HepG2 (cell line): ENCODE measurements at regions not wholly inside any gene's neighbourhood (a gene's known extent, or its start where the extent isn't known, plus 50 kb on each side); places are given as distances from the start of the nearest gene placed in this dataset.

Source experiments
- DPF2 ChIP-seq: sonication (generic); formaldehyde crosslinking; IDR thresholded peaks from 2 replicates; pipeline ENCODE4 v1.4.0; 2020; ENCODE audit warnings: mild to moderate bottlenecking, low read depth, missing genetic modification reagents, borderline replicate concordance
- EZH2 ChIP-seq: conservative IDR thresholded peaks from 2 replicates; pipeline ENCODE4 v1.6.1; 2012; ENCODE audit warnings: mild to moderate bottlenecking, low read depth, low read length, moderate library complexity
- HIVEP1 ChIP-seq: sonication (generic); formaldehyde crosslinking; IDR thresholded peaks from 2 replicates; pipeline ENCODE4 v1.4.0; 2020; ENCODE audit warnings: mild to moderate bottlenecking, missing genetic modification reagents
- HMG20A ChIP-seq: IDR thresholded peaks from 2 replicates; pipeline ENCODE4 v1.6.1; 2016; ENCODE audit warnings: borderline replicate concordance
- HOXA5 ChIP-seq: sonication (generic); formaldehyde crosslinking; IDR thresholded peaks from 2 replicates; pipeline ENCODE4 v1.4.0; 2020; ENCODE audit warnings: missing genetic modification reagents
- IRX3 ChIP-seq: sonication (generic); formaldehyde crosslinking; IDR thresholded peaks from 2 replicates; pipeline ENCODE4 v1.8.1; 2023; ENCODE audit warnings: mild to moderate bottlenecking, low read depth, missing genetic modification reagents, borderline replicate concordance
- KLF16 ChIP-seq, 2 experiments: sonication (generic) in 1 of 2; formaldehyde crosslinking in 1 of 2; IDR thresholded peaks; 2 replicates each; pipeline versions ENCODE4 v1.6.1 to v1.8.0; 2016 to 2023; ENCODE audit warnings: missing genetic modification reagents in 2 of 2, missing compliant biosample characterization in 1 of 2
- MEF2D ChIP-seq: sonication (generic); formaldehyde crosslinking; IDR thresholded peaks from 2 replicates; pipeline ENCODE4 v1.5.1; 2020; ENCODE audit warnings: mild to moderate bottlenecking, missing genetic modification reagents
- MLLT10 ChIP-seq: sonication (generic); formaldehyde crosslinking; IDR thresholded peaks from 2 replicates; pipeline ENCODE4 v1.4.0; 2020; ENCODE audit warnings: missing genetic modification reagents
- NR3C1 ChIP-seq: sonication (generic); formaldehyde crosslinking; IDR thresholded peaks from 2 replicates; pipeline ENCODE4 v1.4.0; 2020; ENCODE audit warnings: missing genetic modification reagents
- REST ChIP-seq, 2 experiments: IDR thresholded peaks; 2 replicates each; pipeline ENCODE4 v1.6.1; 2011 to 2012; ENCODE audit warnings: low read length in 2 of 2, borderline replicate concordance in 1 of 2, low read depth in 1 of 2, mild to moderate bottlenecking in 1 of 2, moderate library complexity in 1 of 2
- RFX5 ChIP-seq: IDR thresholded peaks from 2 replicates; pipeline ENCODE4 v1.6.1; 2011; ENCODE audit warnings: low read depth, low read length, improper control_type of control experiment
- RNF2 ChIP-seq: fragments of 450-650 bp; conservative IDR thresholded peaks from 2 replicates; pipeline ENCODE4 v1.6.1; 2016; ENCODE audit warnings: low read depth
- SMAD1 ChIP-seq: sonication (generic); formaldehyde crosslinking; IDR thresholded peaks from 2 replicates; pipeline ENCODE4 v1.4.0; 2020; ENCODE audit warnings: missing genetic modification reagents, low read depth, mild to moderate bottlenecking, borderline replicate concordance
- SMAD3 ChIP-seq: sonication (generic); formaldehyde crosslinking; IDR thresholded peaks from 2 replicates; pipeline ENCODE4 v1.4.0; 2020; ENCODE audit warnings: missing genetic modification reagents
- SNRNP70 ChIP-seq: fragments of 200-400 bp; formaldehyde crosslinking; IDR thresholded peaks from 2 replicates; pipeline ENCODE4 v1.6.1; 2017; ENCODE audit warnings: mild to moderate bottlenecking, low read depth, low read length, moderate library complexity
- STAG1 ChIP-seq: sonication (generic); formaldehyde crosslinking; IDR thresholded peaks from 2 replicates; pipeline ENCODE4 v1.4.0; 2020; ENCODE audit warnings: missing genetic modification reagents
- TBL1XR1 ChIP-seq: fragments of 150-350 bp; IDR thresholded peaks from 2 replicates; pipeline ENCODE4 v1.6.1; 2014; ENCODE audit warnings: borderline replicate concordance, low read length; ENCODE audit not compliant: partially characterized antibody
- ZBTB34 ChIP-seq: sonication (generic); formaldehyde crosslinking; IDR thresholded peaks from 2 replicates; pipeline ENCODE4 v1.8.0; 2022; ENCODE audit warnings: mild to moderate bottlenecking, missing genetic modification reagents
- ZBTB38 ChIP-seq: sonication (generic); formaldehyde crosslinking; IDR thresholded peaks from 2 replicates; pipeline ENCODE4 v1.5.1; 2020; ENCODE audit warnings: mild to moderate bottlenecking, missing genetic modification reagents
- ZNF296 ChIP-seq: sonication (generic); formaldehyde crosslinking; conservative IDR thresholded peaks from 2 replicates; pipeline ENCODE4 v1.5.0; 2020; ENCODE audit warnings: mild to moderate bottlenecking, missing genetic modification reagents
- ZNF75D ChIP-seq: sonication (generic); formaldehyde crosslinking; IDR thresholded peaks from 2 replicates; pipeline ENCODE4 v1.8.1; 2023; ENCODE audit warnings: missing genetic modification reagents, mild to moderate bottlenecking, borderline replicate concordance
- TF ChIP-seq, protein P1 (sequence below): sonication (generic); formaldehyde crosslinking; IDR thresholded peaks from 2 replicates; pipeline ENCODE4 v1.8.1; 2022; ENCODE audit warnings: low read depth, mild to moderate bottlenecking, missing genetic modification reagents

GRCh38 chr6:137707590-137708360 is 159.3 kb upstream of the TNFAIP3 start (continued):
- TF ChIP-seq HMG20A (peak; percentile 89), TBL1XR1 (peak; percentile 68), ZNF75D (CRISPR knock-in tag) (no peak), KLF16 (CRISPR knock-in tag; IDR thresholded peaks at IDR 0.05) (no peak; a peak in 2 of 4 replicates), NR3C1 (no peak), EZH2 (no peak), REST (IDR thresholded peaks at IDR 0.05; ENCODE audit: borderline replicate concordance in 1 of 2, low read depth in 1 of 2, low read length in 2 of 2) (no peak), IRX3 (no peak), ZBTB38 (CRISPR knock-in tag) (peak; percentile 66; the same call in 1 of the 2 replicates), DPF2 (peak; percentile 24; the same call in 1 of the 2 replicates), ZNF296 (no peak), ZBTB34 (CRISPR knock-in tag) (peak; percentile 58; the same call in 1 of the 2 replicates), SNRNP70 (no peak), SMAD1 (CRISPR knock-in tag) (0 out of 2 replicates have a peak, but pooled peaks have one; percentile 47), MEF2D (CRISPR knock-in tag) (peak; percentile 37; the same call in 1 of the 2 replicates), RFX5 (0 out of 2 replicates have a peak, but pooled peaks have one; percentile 15), RNF2 (peak; percentile 51; the same call in 1 of the 2 replicates), HOXA5 (peak; percentile 75; the same call in 1 of the 2 replicates), STAG1 (CRISPR knock-in tag) (peak; percentile 93), HIVEP1 (peak; percentile 86), SMAD3 (CRISPR knock-in tag) (peak; percentile 74), MLLT10 (CRISPR knock-in tag) (no peak)
- TF ChIP-seq, protein P1, sequence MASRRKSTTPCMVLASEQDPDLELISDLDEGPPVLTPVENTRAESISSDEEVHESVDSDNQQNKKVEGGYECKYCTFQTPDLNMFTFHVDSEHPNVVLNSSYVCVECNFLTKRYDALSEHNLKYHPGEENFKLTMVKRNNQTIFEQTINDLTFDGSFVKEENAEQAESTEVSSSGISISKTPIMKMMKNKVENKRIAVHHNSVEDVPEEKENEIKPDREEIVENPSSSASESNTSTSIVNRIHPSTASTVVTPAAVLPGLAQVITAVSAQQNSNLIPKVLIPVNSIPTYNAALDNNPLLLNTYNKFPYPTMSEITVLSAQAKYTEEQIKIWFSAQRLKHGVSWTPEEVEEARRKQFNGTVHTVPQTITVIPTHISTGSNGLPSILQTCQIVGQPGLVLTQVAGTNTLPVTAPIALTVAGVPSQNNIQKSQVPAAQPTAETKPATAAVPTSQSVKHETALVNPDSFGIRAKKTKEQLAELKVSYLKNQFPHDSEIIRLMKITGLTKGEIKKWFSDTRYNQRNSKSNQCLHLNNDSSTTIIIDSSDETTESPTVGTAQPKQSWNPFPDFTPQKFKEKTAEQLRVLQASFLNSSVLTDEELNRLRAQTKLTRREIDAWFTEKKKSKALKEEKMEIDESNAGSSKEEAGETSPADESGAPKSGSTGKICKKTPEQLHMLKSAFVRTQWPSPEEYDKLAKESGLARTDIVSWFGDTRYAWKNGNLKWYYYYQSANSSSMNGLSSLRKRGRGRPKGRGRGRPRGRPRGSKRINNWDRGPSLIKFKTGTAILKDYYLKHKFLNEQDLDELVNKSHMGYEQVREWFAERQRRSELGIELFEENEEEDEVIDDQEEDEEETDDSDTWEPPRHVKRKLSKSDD (CRISPR knock-in tag): peak; percentile 50; the same call in 1 of the 2 replicates
